ENCODE measurements at regions not wholly inside any gene's neighbourhood (a gene's known extent, or its start where the extent isn't known, plus 50 kb on each side); places are given as distances from the start of the nearest gene placed in this dataset.

GRCh38 chr13:80047406-80047805 lies 293.5 kb downstream of the SPRY2 start:
- TF ChIP-seq POLR2A (IDR thresholded peaks at IDR 0.05) = no peak
- TF ChIP-seq CTCF (IDR thresholded peaks at IDR 0.05) = no peak

Measured in prostate gland (tissue), 2 donors.